ENCODE measurements at regions not wholly inside any gene's neighbourhood (a gene's known extent, or its start where the extent isn't known, plus 50 kb on each side); places are given as distances from the start of the nearest gene placed in this dataset.

GRCh38 chr4:57774171-57774570 is 664.0 kb upstream of the IGFBP7 start:
- POLR2A ChIA-PET, result no interaction called here
- Histone ChIP-seq H3K4me1 (ENCODE audit: control insufficient read depth, insufficient read depth, low read length) (no peaks in the 10 kb centered on the region), H3K4me3 (ENCODE audit: low read depth, low read length) (no peak overlapping the region), H3K27ac (ENCODE audit: extremely low read depth, low read depth, low read length) (no peak overlapping the region), H3K36me3 (ENCODE audit: control insufficient read depth in 2 of 2, insufficient read depth in 1 of 2, low read length in 2 of 2) (no peaks in the 10 kb centered on the region), H3K9me3 (ENCODE audit: control insufficient read depth, insufficient read depth, low read depth, low read length) (no peaks in the 10 kb centered on the region)
- no peak for TF ChIP-seq ZNF324 (tag by site-specific recombination; IDR thresholded peaks at IDR 0.05)
- no peak for TF ChIP-seq GFI1B (tag by site-specific recombination; IDR thresholded peaks at IDR 0.05)
- TF ChIP-seq, protein P1, sequence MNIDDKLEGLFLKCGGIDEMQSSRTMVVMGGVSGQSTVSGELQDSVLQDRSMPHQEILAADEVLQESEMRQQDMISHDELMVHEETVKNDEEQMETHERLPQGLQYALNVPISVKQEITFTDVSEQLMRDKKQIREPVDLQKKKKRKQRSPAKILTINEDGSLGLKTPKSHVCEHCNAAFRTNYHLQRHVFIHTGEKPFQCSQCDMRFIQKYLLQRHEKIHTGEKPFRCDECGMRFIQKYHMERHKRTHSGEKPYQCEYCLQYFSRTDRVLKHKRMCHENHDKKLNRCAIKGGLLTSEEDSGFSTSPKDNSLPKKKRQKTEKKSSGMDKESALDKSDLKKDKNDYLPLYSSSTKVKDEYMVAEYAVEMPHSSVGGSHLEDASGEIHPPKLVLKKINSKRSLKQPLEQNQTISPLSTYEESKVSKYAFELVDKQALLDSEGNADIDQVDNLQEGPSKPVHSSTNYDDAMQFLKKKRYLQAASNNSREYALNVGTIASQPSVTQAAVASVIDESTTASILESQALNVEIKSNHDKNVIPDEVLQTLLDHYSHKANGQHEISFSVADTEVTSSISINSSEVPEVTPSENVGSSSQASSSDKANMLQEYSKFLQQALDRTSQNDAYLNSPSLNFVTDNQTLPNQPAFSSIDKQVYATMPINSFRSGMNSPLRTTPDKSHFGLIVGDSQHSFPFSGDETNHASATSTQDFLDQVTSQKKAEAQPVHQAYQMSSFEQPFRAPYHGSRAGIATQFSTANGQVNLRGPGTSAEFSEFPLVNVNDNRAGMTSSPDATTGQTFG (tag by site-specific recombination; IDR thresholded peaks at IDR 0.05; ENCODE audit: borderline replicate concordance), result no peak
- TF ChIP-seq HOXA7 (CRISPR knock-in tag; IDR thresholded peaks at IDR 0.05; ENCODE audit: borderline replicate concordance), result no peak
- no peak for TF ChIP-seq ELK4 (IDR thresholded peaks at IDR 0.05; ENCODE audit: borderline replicate concordance, low read depth, low read length)
- TF ChIP-seq GLIS2 (tag by site-specific recombination; IDR thresholded peaks at IDR 0.05), result no peak
- TF ChIP-seq ZBTB7A (tag by site-specific recombination; IDR thresholded peaks at IDR 0.05; ENCODE audit: low read depth), result no peak
- TF ChIP-seq REPIN1 (tag by site-specific recombination; IDR thresholded peaks at IDR 0.05; ENCODE audit: low read depth), result no peak
- TF ChIP-seq ZNF175 (tag by site-specific recombination; IDR thresholded peaks at IDR 0.05), result no peak
- no peak for TF ChIP-seq ZSCAN5A (tag by site-specific recombination; IDR thresholded peaks at IDR 0.05)
- no peak for TF ChIP-seq ZNF174 (tag by site-specific recombination; IDR thresholded peaks at IDR 0.05)
- TF ChIP-seq PRDM1 (tag by site-specific recombination; IDR thresholded peaks at IDR 0.05), result no peak
- TF ChIP-seq ZFP41 (tag by site-specific recombination; IDR thresholded peaks at IDR 0.05; ENCODE audit: borderline replicate concordance), result no peak
- no peak for TF ChIP-seq WT1 (tag by site-specific recombination; IDR thresholded peaks at IDR 0.05)
- no peak for TF ChIP-seq ZNF24 (tag by site-specific recombination; IDR thresholded peaks at IDR 0.05)
- TF ChIP-seq SCRT2 (tag by site-specific recombination; IDR thresholded peaks at IDR 0.05), result no peak
- TF ChIP-seq, protein P2, sequence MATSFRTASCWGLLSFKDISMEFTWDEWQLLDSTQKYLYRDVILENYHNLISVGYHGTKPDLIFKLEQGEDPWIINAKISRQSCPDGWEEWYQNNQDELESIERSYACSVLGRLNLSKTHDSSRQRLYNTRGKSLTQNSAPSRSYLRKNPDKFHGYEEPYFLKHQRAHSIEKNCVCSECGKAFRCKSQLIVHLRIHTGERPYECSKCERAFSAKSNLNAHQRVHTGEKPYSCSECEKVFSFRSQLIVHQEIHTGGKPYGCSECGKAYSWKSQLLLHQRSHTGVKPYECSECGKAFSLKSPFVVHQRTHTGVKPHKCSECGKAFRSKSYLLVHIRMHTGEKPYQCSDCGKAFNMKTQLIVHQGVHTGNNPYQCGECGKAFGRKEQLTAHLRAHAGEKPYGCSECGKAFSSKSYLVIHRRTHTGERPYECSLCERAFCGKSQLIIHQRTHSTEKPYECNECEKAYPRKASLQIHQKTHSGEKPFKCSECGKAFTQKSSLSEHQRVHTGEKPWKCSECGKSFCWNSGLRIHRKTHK (tag by site-specific recombination; IDR thresholded peaks at IDR 0.05), result no peak
- no peak for TF ChIP-seq ZNF223 (tag by site-specific recombination; IDR thresholded peaks at IDR 0.05)
- TF ChIP-seq ZNF473 (tag by site-specific recombination; IDR thresholded peaks at IDR 0.05), result no peak
- TF ChIP-seq KLF9 (tag by site-specific recombination; IDR thresholded peaks at IDR 0.05; ENCODE audit: low read depth), result no peak
- CTCF ChIA-PET, result no interaction called here

DNA sequence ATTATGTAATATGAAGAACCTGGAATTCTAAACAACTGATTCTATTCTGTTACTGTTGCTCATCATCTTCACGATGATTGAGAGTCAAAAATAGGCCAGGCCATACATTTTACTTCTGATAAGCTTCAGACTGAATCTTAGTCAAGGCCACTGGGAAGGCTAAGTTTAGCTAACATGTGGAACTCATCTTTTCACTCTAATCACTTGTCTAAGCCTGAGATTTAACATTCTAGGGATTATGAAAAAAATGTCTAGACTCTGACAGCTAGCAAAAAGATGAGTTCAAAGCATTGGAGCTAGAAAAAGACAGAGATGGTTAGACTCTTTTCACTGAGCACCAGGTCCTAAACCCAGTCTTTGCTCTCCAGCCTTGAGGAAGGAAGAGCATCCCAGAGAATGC is 656.2 kb upstream of the IGFBP7 start:
- Histone ChIP-seq H3K4me3 (ENCODE audit: low read depth, low read length) (no peak overlapping the region), H3K9me3 (ENCODE audit: control insufficient read depth, insufficient read depth, low read depth, low read length) (no peaks in the 10 kb centered on the region), H3K4me1 (ENCODE audit: control insufficient read depth, insufficient read depth, low read length) (no peaks in the 10 kb centered on the region), H3K36me3 (ENCODE audit: control insufficient read depth in 2 of 2, insufficient read depth in 1 of 2, low read length in 2 of 2) (no peaks in the 10 kb centered on the region), H3K27ac (ENCODE audit: extremely low read depth, low read depth, low read length) (no peak overlapping the region)
- ChIA-PET CTCF (no interaction called here), POLR2A (no interaction called here)
- TF ChIP-seq ZNF843 (tag by site-specific recombination; IDR thresholded peaks at IDR 0.05), result no peak
- TF ChIP-seq ZNF416 (tag by site-specific recombination; IDR thresholded peaks at IDR 0.05), result no peak
- no peak for TF ChIP-seq ZNF362 (tag by site-specific recombination; IDR thresholded peaks at IDR 0.05)
- no peak for TF ChIP-seq ZNF664 (tag by site-specific recombination; IDR thresholded peaks at IDR 0.05)
- TF ChIP-seq ZNF501 (tag by site-specific recombination; IDR thresholded peaks at IDR 0.05), result no peak
- no peak for TF ChIP-seq ZNF121 (tag by site-specific recombination; IDR thresholded peaks at IDR 0.05)
- no peak for TF ChIP-seq EGR2 (tag by site-specific recombination; IDR thresholded peaks at IDR 0.05; ENCODE audit: low read depth)
- no peak for TF ChIP-seq ZNF571 (tag by site-specific recombination; IDR thresholded peaks at IDR 0.05)
